ENCODE measurements at regions not wholly inside any gene's neighbourhood (a gene's known extent, or its start where the extent isn't known, plus 50 kb on each side); places are given as distances from the start of the nearest gene placed in this dataset.

DNA sequence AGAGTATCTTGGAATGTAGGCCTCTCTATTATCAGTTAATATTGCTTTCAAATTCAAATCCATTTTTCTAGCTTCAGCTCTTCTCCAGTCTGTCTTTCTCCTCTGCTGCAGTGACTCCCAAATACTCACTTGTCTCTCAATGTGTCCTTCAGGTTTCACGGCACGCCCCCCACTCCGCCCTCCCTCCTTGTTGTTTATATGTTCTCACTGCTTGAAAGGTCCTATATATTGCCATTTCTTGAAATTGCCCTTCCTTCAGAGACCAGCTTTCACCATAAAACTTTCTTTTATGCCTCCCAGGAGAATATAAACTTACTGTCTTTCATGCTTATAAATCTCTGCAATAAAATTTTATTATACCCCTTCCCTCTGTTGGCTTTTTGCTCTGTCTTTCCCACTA is 668.2 kb downstream of the CCSER2 start:
- TF ChIP-seq, protein P1, sequence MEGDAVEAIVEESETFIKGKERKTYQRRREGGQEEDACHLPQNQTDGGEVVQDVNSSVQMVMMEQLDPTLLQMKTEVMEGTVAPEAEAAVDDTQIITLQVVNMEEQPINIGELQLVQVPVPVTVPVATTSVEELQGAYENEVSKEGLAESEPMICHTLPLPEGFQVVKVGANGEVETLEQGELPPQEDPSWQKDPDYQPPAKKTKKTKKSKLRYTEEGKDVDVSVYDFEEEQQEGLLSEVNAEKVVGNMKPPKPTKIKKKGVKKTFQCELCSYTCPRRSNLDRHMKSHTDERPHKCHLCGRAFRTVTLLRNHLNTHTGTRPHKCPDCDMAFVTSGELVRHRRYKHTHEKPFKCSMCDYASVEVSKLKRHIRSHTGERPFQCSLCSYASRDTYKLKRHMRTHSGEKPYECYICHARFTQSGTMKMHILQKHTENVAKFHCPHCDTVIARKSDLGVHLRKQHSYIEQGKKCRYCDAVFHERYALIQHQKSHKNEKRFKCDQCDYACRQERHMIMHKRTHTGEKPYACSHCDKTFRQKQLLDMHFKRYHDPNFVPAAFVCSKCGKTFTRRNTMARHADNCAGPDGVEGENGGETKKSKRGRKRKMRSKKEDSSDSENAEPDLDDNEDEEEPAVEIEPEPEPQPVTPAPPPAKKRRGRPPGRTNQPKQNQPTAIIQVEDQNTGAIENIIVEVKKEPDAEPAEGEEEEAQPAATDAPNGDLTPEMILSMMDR (IDR thresholded peaks at IDR 0.05; ENCODE audit: poor library complexity) = no peak
- no peak for TF ChIP-seq EZH2 (IDR thresholded peaks at IDR 0.05; ENCODE audit: borderline replicate concordance)
- no peak for TF ChIP-seq EZH2phosphoT487 (IDR thresholded peaks at IDR 0.05; ENCODE audit: low read depth, severe bottlenecking, unreplicated experiment)
